ENCODE measurements at regions not wholly inside any gene's neighbourhood (a gene's known extent, or its start where the extent isn't known, plus 50 kb on each side); places are given as distances from the start of the nearest gene placed in this dataset.

GRCh38 chr5:8525819-8526218, 656.9 kb downstream of the MTRR start:
- H3K4me3 ChIP-seq (replicated peaks in 1 of 4; ENCODE audit: control extremely low read depth in 1 of 4, insufficient read depth in 1 of 4, low read depth in 3 of 4, low read length in 4 of 4): no peak overlapping the region
- H3K36me3 ChIP-seq (ENCODE audit: control insufficient read depth, insufficient read depth, low read length): no peaks in the 10 kb centered on the region
- no peak overlapping the region for H2AFZ ChIP-seq (ENCODE audit: low read length)
- H3K4me2 ChIP-seq (ENCODE audit: extremely low read depth, insufficient read depth, low read length): no peak overlapping the region
- H3K27me3 ChIP-seq (ENCODE audit: control insufficient read depth, insufficient read depth, low read length): no peaks in the 10 kb centered on the region
- H3K4me1 ChIP-seq (ENCODE audit: control insufficient read depth, extremely low read depth, insufficient read depth, low read length): no peaks in the 10 kb centered on the region
- H3K9ac ChIP-seq (ENCODE audit: insufficient read depth, low read length): no peak overlapping the region
- no peaks in the 10 kb centered on the region for H3K9me3 ChIP-seq (ENCODE audit: control insufficient read depth, insufficient read depth, low read depth, low read length)
- no peaks in the 10 kb centered on the region for H3K79me2 ChIP-seq (ENCODE audit: control insufficient read depth, insufficient read depth, low read length)
- no peak overlapping the region for H3K27ac ChIP-seq (ENCODE audit: insufficient read depth, low read length)
- no peak for DNase-seq (ENCODE audit: low read depth in 2 of 2)
- no peaks in the 10 kb centered on the region for H4K20me1 ChIP-seq (ENCODE audit: control insufficient read depth, extremely low read depth, insufficient read depth, low read length)
- TF ChIP-seq CTCF (conservative IDR thresholded peaks at IDR 0.05 in 1 of 2, IDR thresholded peaks at IDR 0.05 in 1 of 2; ENCODE audit: low read depth in 1 of 2, low read length in 2 of 2) (no peak), EZH2 (IDR thresholded peaks at IDR 0.05; ENCODE audit: low read length, missing control alignments) (no peak)

GRCh38 chr5:8528106-8528505, 659.2 kb downstream of the MTRR start:
- Histone ChIP-seq H3K27me3 (ENCODE audit: control insufficient read depth, insufficient read depth, low read length) (no peaks in the 10 kb centered on the region), H3K9ac (ENCODE audit: insufficient read depth, low read length) (no peak overlapping the region)

GRCh38 chr5:8538821-8539220, 669.9 kb downstream of the MTRR start:
- Histone ChIP-seq H3K9ac (ENCODE audit: insufficient read depth, low read length) (no peak overlapping the region), H3K36me3 (ENCODE audit: control insufficient read depth, insufficient read depth, low read length) (no peaks in the 10 kb centered on the region), H3K4me2 (ENCODE audit: extremely low read depth, insufficient read depth, low read length) (no peak overlapping the region), H4K20me1 (ENCODE audit: control insufficient read depth, extremely low read depth, insufficient read depth, low read length) (no peaks in the 10 kb centered on the region), H3K9me3 (ENCODE audit: control insufficient read depth, insufficient read depth, low read depth, low read length) (no peaks in the 10 kb centered on the region), H3K4me1 (ENCODE audit: control insufficient read depth, extremely low read depth, insufficient read depth, low read length) (no peaks in the 10 kb centered on the region), H3K27ac (ENCODE audit: insufficient read depth, low read length) (no peak overlapping the region), H3K4me3 (replicated peaks in 1 of 4; ENCODE audit: control extremely low read depth in 1 of 4, insufficient read depth in 1 of 4, low read depth in 3 of 4, low read length in 4 of 4) (no peak overlapping the region), H3K79me2 (ENCODE audit: control insufficient read depth, insufficient read depth, low read length) (no peaks in the 10 kb centered on the region), H2AFZ (ENCODE audit: low read length) (no peak overlapping the region), H3K27me3 (ENCODE audit: control insufficient read depth, insufficient read depth, low read length) (no peaks in the 10 kb centered on the region)
- TF ChIP-seq CTCF (conservative IDR thresholded peaks at IDR 0.05 in 1 of 2, IDR thresholded peaks at IDR 0.05 in 1 of 2; ENCODE audit: low read depth in 1 of 2, low read length in 2 of 2) (no peak), EZH2 (IDR thresholded peaks at IDR 0.05; ENCODE audit: low read length, missing control alignments) (no peak)
- DNase-seq (ENCODE audit: low read depth in 2 of 2): no peak

More at GRCh38 chr5:8528106-8528505, 659.2 kb downstream of the MTRR start:
- no peak overlapping the region for H3K4me2 ChIP-seq (ENCODE audit: extremely low read depth, insufficient read depth, low read length)
- H2AFZ ChIP-seq (ENCODE audit: low read length): no peak overlapping the region
- no peaks in the 10 kb centered on the region for H3K79me2 ChIP-seq (ENCODE audit: control insufficient read depth, insufficient read depth, low read length)
- H3K4me1 ChIP-seq (ENCODE audit: control insufficient read depth, extremely low read depth, insufficient read depth, low read length): no peaks in the 10 kb centered on the region
- H4K20me1 ChIP-seq (ENCODE audit: control insufficient read depth, extremely low read depth, insufficient read depth, low read length): no peaks in the 10 kb centered on the region
- no peaks in the 10 kb centered on the region for H3K9me3 ChIP-seq (ENCODE audit: control insufficient read depth, insufficient read depth, low read depth, low read length)
- no peak overlapping the region for H3K27ac ChIP-seq (ENCODE audit: insufficient read depth, low read length)
- H3K36me3 ChIP-seq (ENCODE audit: control insufficient read depth, insufficient read depth, low read length): no peaks in the 10 kb centered on the region
- no peak for TF ChIP-seq EZH2 (IDR thresholded peaks at IDR 0.05; ENCODE audit: low read length, missing control alignments)
- TF ChIP-seq CTCF (conservative IDR thresholded peaks at IDR 0.05 in 1 of 2, IDR thresholded peaks at IDR 0.05 in 1 of 2; ENCODE audit: low read depth in 1 of 2, low read length in 2 of 2): no peak
- no peak overlapping the region for H3K4me3 ChIP-seq (replicated peaks in 1 of 4; ENCODE audit: control extremely low read depth in 1 of 4, insufficient read depth in 1 of 4, low read depth in 3 of 4, low read length in 4 of 4)
- DNase-seq (ENCODE audit: low read depth in 2 of 2): no peak

Measured in fibroblast of lung (primary cell).